NCI-H128 (cell line): ENCODE measurements at regions not wholly inside any gene's neighbourhood (a gene's known extent, or its start where the extent isn't known, plus 50 kb on each side); places are given as distances from the start of the nearest gene placed in this dataset.
"Not testable (repeated sequence)": the region's sequence is repeated elsewhere in the genome, so short reads cannot be mapped to it uniquely, and the experiment has no call there.

Experiments used
- DNase-seq: peaks from one replicate; lab custom pipeline; 2025; ENCODE audit not compliant: unreplicated experiment; lab: John Stamatoyannopoulos, UW

- not testable (repeated sequence) for DNase-seq
Measured at GRCh38 chr5:62243046-62243445, 63.0 kb upstream of the KIF2A start.

DNA sequence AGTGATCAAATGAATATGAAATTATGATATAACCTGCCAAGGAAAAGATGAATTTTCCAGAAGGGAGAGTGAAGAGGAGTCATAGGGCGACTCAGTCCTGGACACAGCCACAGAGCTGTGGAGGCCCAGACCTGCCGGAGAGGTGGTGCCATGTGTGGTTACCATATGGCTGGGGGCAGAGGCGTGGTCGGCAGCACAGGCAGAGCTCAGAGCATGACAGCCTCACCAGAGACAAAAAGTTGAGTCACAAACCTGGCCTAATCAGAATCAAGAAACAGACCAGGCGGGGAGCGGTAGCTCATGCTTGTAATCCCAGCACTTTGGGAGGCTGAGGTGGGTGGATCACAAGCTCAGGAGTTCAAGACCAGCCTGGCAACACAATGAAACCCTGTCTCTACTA lies 57.8 kb upstream of the KIF2A start:
- DNase-seq, result not testable (repeated sequence)

GRCh38 chr5:62250085-62250484 lies 55.9 kb upstream of the KIF2A start:
- not testable (repeated sequence) for DNase-seq

GRCh38 chr5:62250919-62251318 lies 55.1 kb upstream of the KIF2A start:
- not testable (repeated sequence) for DNase-seq

DNA sequence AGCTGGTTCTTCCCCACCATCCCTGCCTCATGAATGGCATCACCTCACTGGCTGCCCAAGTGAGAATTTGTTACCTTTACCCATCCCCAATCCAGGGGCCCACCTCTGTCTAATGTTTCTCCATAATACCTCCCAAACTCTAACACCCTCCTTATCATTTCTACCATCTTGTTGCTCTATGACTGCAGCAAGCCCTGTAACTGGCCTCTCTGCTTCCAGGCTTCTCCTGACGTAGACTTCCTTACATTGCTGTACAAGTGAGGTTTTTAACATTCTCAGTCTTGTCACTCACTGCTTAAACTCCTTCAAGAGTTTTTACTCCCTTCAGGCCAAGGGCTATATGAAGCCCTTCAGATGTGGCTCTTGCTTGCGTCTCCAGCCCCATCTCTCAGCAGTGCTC lies 53.5 kb upstream of the KIF2A start:
- not testable (repeated sequence) for DNase-seq

DNA sequence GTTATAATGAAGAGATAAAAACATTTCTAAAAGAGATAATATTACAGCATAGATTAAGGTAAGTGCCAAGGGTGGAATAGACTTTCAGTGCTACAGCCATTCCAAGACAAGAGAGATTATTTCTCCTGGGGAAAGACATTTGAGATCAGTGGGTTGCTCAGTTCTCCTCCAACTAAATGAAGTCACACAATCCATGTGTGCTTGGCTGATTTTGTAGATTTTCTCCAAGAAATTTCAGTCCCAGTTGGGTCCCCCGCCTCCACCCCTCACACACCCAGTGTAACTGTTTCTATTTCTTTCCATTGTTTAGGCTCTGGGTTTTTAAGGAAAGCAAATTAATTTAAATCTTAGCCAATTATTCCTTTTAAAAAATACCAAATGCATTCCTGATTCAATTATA lies 50.5 kb upstream of the KIF2A start:
- DNase-seq, result not testable (repeated sequence)

DNA sequence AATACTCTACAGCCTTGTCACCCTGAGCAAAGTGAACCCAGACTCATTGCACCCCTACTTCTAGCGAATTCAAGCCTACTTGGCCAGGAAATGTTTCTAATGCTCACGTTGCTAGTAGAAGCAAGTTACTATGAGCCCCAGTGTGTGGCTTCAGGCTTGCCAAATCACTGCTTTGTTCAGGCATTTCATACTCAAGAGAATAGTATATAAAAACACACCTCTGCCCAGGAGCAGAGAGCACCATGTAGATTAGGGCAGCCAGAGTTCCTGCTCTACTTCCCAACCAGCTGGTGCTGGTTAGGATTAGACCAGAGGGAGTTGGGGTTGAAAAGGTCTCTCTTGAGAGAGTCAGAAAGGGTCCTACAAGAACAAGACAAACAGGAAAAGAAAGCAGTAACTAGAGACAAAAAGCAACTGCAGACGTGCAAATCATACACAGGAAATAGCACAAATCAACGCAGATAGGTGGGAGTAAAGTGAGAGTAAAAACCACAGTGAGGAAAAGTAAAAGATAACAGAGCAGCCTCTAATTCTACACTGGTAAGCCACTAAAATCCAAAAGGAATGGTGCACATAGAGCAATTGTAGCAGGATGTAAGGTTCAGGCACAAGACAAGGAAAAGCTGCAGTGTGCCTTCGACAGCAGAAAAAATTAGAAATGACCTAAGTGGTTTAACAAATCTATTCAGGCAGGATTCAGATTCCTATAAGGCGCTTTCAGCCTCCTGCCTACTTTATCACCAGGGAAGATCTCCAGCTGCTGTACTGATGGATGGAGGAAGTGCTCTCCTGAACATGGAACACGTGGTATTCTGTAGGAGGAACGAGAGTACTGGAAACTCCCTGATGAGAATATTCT lies 49.6 kb upstream of the KIF2A start:
- no peak for DNase-seq
